GM21825 (cell line): ENCODE measurements at regions not wholly inside any gene's neighbourhood (a gene's known extent, or its start where the extent isn't known, plus 50 kb on each side); places are given as distances from the start of the nearest gene placed in this dataset.

ENCODE experiments used
- ATAC-seq: cut with Tn5 transposase; IDR thresholded peaks from one replicate; pipeline ENCODE4 v1.9.1; 2021; ENCODE audit warnings: mild to moderate bottlenecking, moderate library complexity; ENCODE audit not compliant: unreplicated experiment

- ATAC-seq = no peak
Measured at GRCh38 chr18:57991552-57991951, 52.5 kb upstream of the NEDD4L start.

GRCh38 chr18:57989536-57989935 lies 54.5 kb upstream of the NEDD4L start:
- ATAC-seq = no peak

- no peak for ATAC-seq
Measured at GRCh38 chr18:57984490-57985115, 59.4 kb upstream of the NEDD4L start.

GRCh38 chr18:57983965-57984364 lies 60.1 kb upstream of the NEDD4L start:
- ATAC-seq = no peak

- no peak for ATAC-seq
Measured at GRCh38 chr18:57983472-57983871, 60.6 kb upstream of the NEDD4L start.

GRCh38 chr18:57982372-57983021 lies 61.5 kb upstream of the NEDD4L start:
- ATAC-seq = no peak

GRCh38 chr18:57981308-57982028 lies 62.6 kb upstream of the NEDD4L start:
- no peak for ATAC-seq

- ATAC-seq = no peak
Measured at GRCh38 chr18:57980573-57981307, 63.3 kb upstream of the NEDD4L start.

GRCh38 chr18:57976230-57976773 lies 67.7 kb upstream of the NEDD4L start:
- no peak for ATAC-seq

GRCh38 chr18:57975805-57976204 lies 68.2 kb upstream of the NEDD4L start:
- ATAC-seq = no peak

- ATAC-seq = no peak
Measured at GRCh38 chr18:57974585-57975265, 69.3 kb upstream of the NEDD4L start.

GRCh38 chr18:57973889-57974288 lies 70.1 kb upstream of the NEDD4L start:
- no peak for ATAC-seq

GRCh38 chr18:57970356-57971095 lies 73.5 kb upstream of the NEDD4L start:
- no peak for ATAC-seq

GRCh38 chr18:57969824-57970223 lies 74.2 kb upstream of the NEDD4L start:
- no peak for ATAC-seq

GRCh38 chr18:57965246-57965645 lies 78.8 kb upstream of the NEDD4L start:
- ATAC-seq = no peak

GRCh38 chr18:57961876-57962505 lies 82.0 kb upstream of the NEDD4L start:
- ATAC-seq = no peak

GRCh38 chr18:57961411-57961810 lies 82.6 kb upstream of the NEDD4L start:
- ATAC-seq = no peak

GRCh38 chr18:57959278-57959677 lies 84.7 kb upstream of the NEDD4L start:
- ATAC-seq = peak; percentile 55

GRCh38 chr18:57957210-57957609 lies 86.8 kb upstream of the NEDD4L start:
- ATAC-seq = no peak
